ENCODE measurements at regions not wholly inside any gene's neighbourhood (a gene's known extent, or its start where the extent isn't known, plus 50 kb on each side); places are given as distances from the start of the nearest gene placed in this dataset.

GRCh38 chr9:106321394-106322180, 541.4 kb upstream of the ZNF462 start:
- TF ChIP-seq, protein P1, sequence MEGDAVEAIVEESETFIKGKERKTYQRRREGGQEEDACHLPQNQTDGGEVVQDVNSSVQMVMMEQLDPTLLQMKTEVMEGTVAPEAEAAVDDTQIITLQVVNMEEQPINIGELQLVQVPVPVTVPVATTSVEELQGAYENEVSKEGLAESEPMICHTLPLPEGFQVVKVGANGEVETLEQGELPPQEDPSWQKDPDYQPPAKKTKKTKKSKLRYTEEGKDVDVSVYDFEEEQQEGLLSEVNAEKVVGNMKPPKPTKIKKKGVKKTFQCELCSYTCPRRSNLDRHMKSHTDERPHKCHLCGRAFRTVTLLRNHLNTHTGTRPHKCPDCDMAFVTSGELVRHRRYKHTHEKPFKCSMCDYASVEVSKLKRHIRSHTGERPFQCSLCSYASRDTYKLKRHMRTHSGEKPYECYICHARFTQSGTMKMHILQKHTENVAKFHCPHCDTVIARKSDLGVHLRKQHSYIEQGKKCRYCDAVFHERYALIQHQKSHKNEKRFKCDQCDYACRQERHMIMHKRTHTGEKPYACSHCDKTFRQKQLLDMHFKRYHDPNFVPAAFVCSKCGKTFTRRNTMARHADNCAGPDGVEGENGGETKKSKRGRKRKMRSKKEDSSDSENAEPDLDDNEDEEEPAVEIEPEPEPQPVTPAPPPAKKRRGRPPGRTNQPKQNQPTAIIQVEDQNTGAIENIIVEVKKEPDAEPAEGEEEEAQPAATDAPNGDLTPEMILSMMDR (IDR thresholded peaks at IDR 0.05; ENCODE audit: low read length, missing control alignments): no peak
- H3K4me3 ChIP-seq (replicated peaks; ENCODE audit: low read depth, low read length): no peak overlapping the region
- DNase-seq (ENCODE audit: low read depth): no peak

DNA sequence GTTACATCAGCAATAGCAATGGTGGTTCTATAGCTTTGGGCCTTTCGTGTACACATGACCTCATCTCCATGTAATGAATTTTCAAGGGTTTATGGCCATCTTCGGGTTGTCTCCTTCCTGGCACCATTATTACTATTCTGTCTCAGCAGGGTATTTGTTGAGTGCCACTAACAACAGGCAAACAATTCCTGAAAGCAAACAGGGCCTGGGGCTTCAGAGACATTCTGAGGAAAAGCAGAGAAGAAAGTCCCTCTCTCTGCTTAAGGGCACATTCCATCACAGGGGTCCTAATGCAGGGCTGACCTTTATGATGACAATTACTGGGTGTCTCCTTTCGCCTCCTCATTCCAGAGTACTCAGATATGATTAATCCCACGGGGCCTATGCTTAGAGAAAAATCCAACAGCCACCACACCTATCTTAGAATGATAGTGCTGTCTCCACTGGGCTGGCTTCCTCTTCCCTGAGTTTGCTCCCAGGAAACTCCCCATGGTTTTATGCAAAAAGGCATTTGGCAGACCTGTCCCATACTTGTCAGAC, 540.2 kb upstream of the ZNF462 start:
- TF ChIP-seq, protein P1 (IDR thresholded peaks at IDR 0.05; ENCODE audit: low read length, missing control alignments): no peak
- H3K4me3 ChIP-seq (replicated peaks; ENCODE audit: low read depth, low read length): no peak overlapping the region
- no peak for DNase-seq (ENCODE audit: low read depth)

DNA sequence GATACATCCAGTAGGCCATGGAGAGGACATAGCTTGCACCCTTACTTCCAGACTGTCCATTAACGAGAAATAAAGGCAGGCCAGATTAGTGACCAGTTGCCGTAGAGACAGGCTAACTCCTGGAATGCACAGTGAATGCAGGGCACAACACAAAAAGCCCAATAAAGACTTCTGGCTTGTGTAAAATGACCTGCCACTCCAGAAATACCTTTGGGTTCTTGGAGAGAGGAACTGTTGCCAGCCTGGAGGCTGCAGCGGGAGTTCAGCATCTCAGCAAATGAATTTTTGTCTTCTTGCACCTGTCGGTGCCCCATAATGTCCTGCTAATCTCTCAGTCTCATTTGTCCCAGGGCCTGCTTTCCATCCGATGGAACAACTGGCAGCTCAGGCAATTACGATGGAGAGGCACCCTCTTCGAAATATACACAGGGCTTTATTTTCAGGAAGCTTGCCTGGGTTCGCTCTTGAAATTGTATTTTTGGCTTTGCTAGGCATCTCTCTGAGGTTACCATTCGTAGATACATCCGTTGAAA, 538.8 kb upstream of the ZNF462 start:
- TF ChIP-seq, protein P1 (IDR thresholded peaks at IDR 0.05; ENCODE audit: low read length, missing control alignments): no peak
- no peak for DNase-seq (ENCODE audit: low read depth)
- H3K4me3 ChIP-seq (replicated peaks; ENCODE audit: low read depth, low read length): no peak overlapping the region

DNA sequence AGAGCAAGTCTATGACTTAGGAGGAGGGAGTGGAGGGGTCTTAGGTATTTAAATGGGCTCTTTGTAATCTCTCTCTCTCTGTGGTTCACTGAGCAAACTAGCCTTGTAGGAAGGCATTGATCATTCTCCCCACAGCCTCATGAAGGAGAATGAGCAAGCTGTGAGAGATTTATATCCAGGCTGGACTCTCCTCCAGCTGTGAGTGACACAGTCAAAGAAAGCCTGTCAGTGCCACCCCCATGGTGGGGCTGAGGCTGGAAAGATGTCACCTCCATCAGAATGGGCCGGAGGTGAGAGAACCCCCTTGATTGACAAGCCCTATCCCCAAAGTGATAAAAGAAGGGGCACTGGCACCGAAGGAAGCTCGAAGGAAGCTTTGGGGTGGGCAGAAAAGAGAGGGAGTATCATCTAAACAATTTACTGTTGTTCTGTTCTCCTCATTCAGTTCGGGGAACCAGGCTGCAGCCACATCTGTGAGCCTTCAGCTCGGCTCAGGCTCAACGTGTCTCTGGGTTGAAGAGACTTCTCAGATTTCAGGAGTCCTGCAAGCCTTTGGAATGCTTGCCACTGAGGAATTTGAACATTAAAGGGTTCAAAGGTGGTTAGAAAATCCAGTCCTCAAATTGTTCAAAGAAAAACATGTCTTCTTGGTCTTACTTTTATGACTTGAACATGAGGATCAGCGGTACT, 538.2 kb upstream of the ZNF462 start:
- TF ChIP-seq, protein P1 (IDR thresholded peaks at IDR 0.05; ENCODE audit: low read length, missing control alignments): no peak
- H3K4me3 ChIP-seq (replicated peaks; ENCODE audit: low read depth, low read length): no peak overlapping the region

DNA sequence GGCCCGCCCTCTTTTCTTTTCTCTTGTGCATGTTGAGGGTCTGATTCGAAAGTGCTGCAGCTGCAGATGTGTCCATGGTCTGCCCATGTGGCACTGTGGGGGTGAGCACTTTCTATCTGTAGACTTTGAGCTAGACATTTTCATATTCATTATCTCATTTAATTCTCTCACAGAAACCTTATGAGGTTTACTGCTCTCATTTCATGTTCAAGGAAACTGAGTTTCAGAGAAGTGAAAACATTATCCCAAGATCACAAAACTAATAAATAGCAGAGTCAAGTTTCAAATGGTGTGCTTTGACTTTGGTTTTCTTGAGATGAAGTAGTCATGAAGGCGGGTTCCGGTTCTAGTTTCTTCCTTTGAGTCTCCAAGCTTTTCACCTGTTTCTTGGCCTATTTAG, 536.5 kb upstream of the ZNF462 start:
- no peak overlapping the region for H3K4me3 ChIP-seq (replicated peaks; ENCODE audit: low read depth, low read length)
- TF ChIP-seq, protein P1 (IDR thresholded peaks at IDR 0.05; ENCODE audit: low read length, missing control alignments): no peak
- no peak for DNase-seq (ENCODE audit: low read depth)

More for the DNA sequence above, 538.2 kb upstream of the ZNF462 start:
- DNase-seq (ENCODE audit: low read depth): no peak

- H3K4me3 ChIP-seq (replicated peaks; ENCODE audit: low read depth, low read length): no peak overlapping the region
- TF ChIP-seq, protein P1 (IDR thresholded peaks at IDR 0.05; ENCODE audit: low read length, missing control alignments): no peak
- no peak for DNase-seq (ENCODE audit: low read depth)
These were observed 529.5 kb upstream of the ZNF462 start for GRCh38 chr9:106333481-106333880.

Measured in fibroblast of pulmonary artery (primary cell).